Activated T-cell treated with anti-CD3 and anti-CD28 coated beads for 24 hours (primary cell): ENCODE measurements at regions not wholly inside any gene's neighbourhood (a gene's known extent, or its start where the extent isn't known, plus 50 kb on each side); places are given as distances from the start of the nearest gene placed in this dataset.

Source experiments
- DNase-seq: peaks from one replicate; pipeline ENCODE4 v3.0.0-alpha.2; 2020; ENCODE audit warnings: low read depth

DNA sequence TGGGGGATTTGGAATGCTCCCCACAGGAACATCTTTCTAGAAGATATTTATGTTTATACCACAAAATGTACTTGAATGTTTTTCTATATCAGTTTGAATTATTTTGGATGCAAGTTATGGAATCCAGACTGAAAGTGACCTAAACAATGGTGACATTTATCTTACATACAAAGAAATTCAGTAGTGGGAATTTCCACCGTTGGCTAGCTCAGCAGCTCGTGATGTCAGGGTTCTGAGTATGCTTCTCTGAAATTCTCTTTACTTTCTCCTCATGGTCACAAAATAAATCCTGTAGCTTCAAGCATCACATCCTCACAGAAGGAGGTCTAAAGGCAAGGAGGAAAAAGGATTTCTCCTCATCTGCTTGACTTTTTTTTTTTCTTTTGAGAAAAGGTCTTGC, 105.3 kb downstream of the AKAIN1 start:
- no peak for DNase-seq

DNA sequence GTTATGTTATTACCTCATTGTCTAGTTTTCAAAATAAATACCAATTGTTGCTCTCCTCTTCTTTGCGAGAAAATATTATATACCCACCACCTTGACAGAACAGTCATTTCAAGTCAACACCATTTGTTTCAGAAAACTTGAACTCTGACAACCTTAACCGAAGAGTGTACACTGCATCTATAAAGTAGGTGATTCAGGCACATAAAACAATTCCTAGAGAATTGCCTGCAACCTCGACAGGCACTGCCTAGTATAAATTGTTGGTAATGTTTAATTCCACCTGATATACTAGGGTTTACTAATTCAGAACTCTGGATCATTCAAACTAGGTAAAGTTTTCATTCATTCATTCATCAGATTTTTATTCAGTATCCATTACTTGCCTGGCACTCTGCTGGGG, 121.8 kb downstream of the AKAIN1 start:
- no peak for DNase-seq

DNA sequence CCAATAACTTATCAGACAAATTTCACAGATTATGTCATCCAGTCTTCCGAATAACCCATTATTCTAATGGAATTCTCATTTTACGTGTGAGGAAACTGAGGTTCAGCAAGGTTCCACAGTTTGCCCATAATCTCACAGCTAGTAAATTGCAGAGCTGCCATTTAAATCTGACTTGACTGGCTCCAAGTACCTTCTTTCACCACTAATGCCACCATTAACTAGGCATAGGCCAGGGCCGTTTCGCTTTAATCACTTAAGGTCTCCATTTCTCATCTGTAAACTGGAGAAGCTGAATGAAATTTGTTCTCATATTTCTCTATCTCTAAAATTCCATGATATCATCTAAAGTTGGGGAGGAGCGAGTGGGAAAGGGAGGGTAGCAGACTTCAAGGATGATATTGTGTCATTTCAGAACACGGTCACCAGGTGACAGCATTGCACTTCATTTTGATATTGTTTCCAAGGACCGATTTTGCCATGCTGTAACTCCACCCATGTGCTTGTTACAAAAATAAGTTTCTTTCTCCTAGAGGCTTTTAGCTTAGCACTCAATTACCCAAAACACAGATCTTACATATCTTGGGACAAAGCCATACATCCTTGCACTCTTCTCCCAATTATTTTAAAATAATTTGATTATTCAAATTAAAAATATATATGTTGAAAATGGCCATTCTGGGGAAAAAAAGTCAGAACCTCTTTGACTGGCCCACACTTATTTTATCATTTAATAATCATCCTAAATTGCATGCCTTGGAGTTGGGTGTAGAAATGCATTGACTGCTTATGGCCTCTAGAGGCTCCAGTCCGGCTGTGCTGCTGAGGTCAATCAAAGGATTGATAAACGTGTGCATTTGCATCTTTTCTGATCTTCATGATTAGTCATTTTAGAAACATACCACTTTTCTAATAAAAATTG, 123.8 kb downstream of the AKAIN1 start:
- peak; percentile 3 for DNase-seq

DNA sequence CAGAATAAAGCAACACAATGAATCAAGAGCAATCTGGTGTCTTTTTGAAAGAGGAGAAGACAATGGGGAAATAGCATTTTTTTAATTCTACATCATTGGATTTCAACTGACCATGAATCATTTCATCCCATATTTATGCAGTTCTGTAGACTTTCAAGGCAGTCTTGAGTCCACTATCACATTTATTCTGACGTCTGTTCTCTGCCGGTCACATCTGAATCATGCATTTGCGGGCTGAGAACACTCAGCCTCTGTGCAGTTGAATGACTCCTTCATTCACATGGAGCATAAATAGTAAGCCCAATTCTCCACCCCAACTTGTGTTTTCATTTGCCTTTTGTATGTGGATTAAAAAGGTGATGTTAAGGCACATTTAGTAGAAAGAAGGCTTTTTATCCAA, 128.2 kb downstream of the AKAIN1 start:
- no peak for DNase-seq

DNA sequence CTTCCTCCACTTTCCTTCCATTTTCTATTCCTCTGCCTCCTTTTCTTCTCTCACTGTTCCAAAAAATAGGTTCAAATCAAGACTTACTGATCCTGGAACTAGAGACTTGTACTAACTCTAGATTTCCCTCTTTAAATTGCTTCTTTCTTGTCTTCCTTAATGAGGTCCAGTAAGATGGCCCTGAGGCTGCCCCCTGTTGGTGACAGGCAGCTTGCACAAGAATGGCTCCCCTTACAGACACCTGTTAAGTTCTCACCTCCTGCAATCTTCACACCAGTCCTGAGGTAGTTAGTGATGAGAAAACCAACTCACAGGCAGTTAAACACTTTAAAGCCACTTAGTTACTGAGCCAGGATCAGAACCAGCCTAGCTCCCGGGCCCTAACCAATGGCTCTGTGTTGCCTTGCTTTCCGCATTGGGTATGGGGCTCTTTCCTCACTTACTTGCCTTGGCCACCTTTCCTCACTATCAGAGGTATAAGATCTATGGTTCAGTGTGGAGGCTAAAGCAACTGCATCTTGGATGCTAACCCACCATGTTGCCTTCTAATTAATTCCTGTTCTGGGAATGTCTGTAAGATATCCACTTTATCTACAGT, 130.6 kb downstream of the AKAIN1 start:
- peak; percentile 9 for DNase-seq

DNA sequence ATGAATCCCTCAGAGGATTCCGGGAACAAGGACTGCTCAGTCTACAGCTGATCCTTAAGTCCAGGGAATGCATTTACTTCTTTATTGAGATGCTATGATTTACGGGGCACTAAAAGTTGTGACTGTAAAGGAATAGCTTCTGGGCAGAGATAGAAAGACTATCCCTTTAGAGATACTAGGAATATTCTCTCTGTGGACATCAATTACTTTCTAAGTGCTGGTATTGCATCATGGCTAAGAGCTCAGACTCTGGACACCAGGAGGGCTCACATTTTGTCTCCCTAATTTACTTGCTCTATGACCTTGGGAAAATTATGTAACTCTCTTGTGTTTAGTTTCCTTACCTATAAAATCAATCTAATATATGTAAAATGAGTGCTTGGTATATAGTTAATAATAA, 131.4 kb downstream of the AKAIN1 start:
- no peak for DNase-seq

DNA sequence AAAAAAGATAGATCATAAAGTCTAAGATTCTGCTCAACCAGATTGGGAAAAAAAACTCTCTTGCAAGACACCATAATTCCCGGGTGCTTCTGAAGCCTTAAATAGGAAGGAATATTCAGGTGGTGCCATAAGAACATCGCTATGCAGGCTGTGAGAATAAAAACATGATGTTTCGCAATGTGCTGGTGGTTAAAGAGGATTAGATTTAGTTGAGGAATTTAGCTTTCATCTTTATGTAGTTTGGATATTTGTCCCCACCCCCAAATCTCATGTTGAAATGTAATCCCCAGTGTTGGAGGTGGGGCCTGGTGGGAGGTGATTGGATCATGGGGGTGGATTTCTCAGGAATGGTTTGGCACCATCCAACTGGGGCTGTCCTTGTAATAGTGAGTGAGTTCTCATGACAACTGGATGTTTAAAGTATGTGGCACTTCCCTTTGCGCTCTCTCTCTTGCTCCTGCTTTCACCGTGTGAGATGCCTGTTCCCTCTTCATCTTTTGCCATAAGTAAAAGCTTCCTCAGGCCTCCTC, 132.2 kb downstream of the AKAIN1 start:
- no peak for DNase-seq

DNA sequence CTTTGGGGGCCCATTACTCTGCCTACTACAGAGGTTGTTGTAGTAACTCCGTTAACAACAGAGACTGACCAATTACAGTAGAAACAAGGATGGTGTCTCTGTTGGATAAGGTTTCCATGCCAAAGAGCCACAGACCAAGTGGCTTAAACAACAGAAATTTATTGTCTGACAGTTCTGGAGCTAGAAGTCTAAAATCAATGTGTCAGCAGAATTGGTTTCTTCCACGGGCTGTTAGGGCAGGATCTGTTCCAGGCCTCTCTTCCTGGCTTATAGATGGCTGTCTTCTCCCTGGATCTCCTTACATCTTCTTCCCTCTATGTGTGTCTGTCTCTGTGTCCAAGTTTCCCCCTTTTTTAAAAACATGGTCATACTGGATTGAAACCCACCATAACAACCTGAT, 135.3 kb downstream of the AKAIN1 start:
- no peak for DNase-seq

DNA sequence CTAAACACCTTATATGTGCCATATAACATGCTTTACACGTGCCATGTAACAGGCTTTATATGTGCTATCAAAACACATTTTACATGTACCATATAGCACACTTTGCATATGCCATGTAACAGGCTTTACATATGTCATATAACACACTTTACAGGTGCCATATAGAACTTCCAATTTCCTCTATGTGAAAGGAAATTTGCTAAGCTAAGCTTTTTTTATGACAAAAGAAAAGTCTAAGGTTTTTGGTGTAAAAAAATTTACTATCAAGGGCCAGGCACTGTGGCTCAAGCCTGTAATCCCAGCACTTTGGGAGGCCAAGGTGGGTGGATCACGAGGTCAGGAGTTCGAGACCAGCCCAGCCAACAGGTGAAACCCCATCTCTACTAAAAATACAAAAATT, 136.5 kb downstream of the AKAIN1 start:
- no peak for DNase-seq

DNA sequence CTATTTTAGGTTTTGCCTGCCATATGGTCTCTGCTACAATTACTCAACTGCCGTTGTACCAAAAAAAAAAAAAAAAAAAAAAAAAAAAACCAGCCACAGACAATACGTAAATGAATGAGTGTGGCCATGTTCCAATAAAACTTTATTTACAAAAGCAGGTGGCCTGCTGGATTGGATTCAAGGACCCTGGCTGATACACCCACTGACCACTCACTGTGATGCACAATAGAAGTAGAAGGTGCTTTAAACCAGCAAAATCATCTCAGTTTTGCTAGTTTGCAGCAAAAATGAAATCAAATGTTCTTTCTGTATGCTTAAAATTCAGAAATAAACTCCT, 137.4 kb downstream of the AKAIN1 start:
- no peak for DNase-seq

DNA sequence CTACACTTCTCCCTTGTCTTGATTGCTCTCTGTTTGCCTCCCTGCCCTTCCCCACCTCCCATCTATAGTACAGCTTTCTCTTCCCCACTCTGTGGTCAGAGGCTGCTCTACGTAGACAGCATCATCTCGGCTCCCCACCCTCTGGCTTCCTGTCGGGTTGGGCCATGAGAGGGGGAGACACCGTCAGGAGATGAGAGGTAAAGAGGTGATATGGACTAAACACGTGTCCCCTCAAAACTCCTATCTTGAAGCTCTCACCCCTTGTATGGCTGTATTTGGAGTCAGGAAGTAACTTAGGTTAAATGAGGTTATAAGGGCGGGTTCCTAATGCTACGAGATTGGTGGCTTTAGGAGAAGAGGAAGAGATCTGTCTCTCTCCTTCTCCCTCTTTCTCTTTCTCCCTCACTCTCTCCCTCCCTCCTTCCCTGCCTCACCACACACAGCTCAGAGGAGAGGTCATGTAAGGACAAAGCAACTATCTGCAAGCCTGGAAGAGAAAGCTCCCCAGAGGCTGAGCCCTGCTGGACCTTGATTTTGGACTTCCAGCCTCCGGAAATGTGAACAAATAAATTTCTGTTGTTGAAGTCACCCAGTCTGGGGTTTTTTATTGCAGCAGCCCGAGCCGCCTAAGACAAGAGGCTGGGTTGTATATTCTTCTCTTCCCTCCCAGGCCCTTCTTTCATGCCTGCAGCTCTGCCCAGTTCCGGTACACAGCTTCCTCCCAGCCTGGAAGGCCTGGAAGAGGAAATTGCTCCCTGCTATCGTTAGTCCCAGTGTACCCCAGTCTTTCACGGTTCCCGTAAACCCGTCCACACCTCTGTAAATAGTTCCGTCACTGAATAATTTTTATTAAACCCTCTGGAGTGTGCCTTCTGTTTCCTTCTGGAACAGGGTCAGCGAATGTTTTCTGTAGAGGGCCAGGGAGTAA, 138.0 kb downstream of the AKAIN1 start:
- peak; percentile 4 for DNase-seq

DNA sequence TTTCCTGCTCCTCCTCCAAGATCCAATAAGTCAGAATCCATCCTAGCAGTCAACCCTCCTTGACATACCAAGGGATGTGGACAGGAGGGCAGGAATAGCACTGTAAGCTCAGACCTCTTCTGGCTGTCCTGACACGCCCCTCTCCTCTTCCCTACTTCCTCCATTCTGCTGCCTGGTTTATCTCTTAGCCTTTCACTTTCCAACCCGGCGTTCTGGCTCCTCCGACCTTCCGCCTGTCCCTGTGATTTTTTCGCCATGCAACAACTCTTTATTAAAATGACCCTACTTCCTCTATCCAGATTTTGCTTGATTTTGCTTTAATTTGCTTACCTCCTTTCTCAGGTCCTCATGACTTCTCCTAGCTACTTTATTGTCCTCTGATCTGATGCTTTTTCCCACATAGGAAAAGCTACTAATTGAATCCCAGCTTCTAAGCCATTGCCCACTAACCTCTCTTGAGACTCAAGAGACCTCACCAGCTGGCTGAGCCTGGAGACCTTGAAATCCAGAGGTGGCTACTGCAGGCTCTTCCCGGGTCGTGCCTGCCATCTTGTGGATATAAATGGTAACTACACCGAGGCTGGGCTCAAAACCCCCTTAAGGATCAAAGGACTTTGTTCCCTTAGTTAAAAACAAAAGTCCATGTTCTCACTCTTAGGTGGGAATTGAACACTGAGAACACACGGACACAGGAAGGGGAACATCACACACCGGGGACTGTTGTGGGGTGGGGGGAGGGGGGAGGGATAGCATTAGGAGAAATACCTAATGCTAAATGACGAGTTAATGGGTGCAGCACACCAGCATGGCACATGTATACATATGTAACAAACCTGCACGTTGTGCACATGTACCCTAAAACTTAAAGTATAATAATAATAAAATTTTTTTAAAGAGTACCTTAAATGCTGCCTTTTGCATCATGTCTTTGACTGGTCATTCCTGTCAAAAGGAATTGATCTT, 139.4 kb downstream of the AKAIN1 start:
- peak; percentile 38 for DNase-seq

DNA sequence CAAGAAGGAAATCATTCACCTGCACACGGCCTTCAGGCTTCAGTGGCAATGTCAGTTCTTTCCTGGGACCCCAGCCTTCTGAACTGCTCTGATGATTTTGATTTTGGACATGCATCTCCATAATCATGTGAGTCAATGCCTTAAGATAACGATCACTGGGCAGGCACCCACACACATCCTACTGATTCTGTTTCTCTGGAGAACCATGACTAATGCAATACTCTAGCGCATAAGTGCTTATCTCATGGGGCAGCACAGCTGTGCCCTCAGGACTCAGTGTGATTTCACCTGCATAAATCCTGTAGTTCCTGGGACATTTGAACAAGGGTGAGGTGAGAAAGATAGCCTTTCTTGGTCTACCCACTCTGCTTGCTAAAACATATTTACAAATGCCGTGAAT, 144.6 kb downstream of the AKAIN1 start:
- DNase-seq = no peak

DNA sequence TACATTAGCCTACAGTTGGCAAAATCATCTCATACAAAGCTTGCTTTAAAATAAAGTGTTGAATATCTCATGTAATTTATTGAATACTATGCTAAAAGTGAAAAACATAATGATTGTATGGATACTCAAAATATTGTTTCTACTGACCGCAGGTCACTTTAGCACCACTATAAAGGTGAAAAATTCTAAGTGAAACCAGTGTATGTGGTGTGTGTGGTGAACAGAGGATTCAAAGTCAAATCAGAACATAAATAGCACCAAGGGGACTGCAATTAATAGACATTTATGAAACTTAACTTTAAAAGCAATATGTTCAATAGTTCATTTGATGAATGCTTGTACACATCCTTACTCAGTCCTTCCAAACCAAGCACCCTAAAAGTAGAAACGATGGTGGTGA, 145.8 kb downstream of the AKAIN1 start:
- no peak for DNase-seq

DNA sequence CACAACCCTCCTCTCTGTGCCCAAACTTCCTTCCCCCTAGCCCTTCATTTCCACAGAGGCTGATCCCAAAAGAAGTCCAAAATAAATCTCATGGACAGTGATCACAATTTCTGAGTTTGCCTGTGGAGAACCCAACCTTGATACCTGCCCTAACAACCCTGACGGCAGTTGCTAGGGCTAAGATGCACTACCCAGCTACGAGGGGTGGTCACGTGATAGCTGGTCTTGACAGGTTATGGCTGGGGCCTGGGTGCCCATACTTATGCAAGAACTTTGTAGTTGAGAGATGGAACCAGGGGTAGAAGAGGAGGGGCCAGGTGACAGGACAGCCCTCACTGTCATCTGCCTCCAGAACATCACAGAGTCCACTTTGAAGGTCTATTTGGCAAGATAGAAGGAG, 147.9 kb downstream of the AKAIN1 start:
- DNase-seq = no peak

DNA sequence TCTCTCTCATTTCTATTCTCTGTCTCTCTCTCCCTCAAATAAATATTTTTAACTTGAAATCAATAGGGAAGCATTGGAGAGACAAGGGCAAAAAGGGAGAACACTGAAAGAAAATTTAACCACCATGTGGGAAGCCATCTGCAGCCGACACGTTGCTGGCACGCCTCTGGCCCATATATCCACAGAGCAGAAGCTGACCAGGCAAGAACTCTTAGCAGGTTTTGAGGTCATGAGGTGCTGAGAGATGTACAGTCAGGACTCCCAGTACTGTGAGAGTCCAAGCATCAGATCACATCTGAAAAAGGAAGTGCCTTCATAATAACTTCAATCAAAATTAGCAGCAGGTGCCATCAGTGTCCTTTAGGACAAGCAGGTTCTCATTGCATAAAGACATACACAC, 156.6 kb downstream of the AKAIN1 start:
- DNase-seq = no peak

DNA sequence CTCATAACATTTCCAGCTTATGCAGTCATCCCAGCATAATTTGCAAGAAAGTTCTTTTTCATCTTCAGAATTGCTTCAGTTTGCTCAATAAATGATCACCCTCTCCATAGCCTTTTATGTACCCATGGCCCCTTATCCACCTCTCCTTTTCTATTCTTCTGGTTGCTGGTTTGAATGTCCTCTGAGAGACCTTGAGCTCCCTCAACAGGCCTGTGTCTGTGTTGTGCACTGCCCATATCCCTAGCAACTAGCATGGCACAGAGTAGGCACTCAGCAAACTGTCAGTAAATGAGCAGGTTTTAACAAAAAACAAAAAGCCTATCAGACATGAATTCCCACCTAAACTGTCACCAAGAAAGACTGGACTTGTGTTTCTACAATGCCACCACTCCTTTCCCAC, 160.5 kb downstream of the AKAIN1 start:
- no peak for DNase-seq

DNA sequence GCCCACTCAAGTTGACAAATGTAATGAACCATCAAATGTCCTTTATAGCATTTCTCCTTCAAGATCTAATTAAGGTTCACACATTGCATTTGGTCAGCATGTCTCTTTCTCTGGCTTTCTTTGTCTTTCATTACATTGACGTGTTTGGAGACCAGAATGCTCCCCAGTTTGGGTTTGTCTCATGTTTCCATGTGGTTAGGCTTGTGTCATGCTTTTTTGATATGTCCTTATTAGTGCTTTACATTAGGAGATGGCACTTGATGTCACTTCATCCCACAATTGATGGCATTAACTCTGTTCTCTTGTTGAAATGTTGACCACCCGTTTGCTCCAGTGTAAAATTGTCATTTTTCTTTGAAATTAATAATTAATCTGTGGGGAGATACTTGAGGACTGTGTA, 165.8 kb downstream of the AKAIN1 start:
- DNase-seq = no peak

DNA sequence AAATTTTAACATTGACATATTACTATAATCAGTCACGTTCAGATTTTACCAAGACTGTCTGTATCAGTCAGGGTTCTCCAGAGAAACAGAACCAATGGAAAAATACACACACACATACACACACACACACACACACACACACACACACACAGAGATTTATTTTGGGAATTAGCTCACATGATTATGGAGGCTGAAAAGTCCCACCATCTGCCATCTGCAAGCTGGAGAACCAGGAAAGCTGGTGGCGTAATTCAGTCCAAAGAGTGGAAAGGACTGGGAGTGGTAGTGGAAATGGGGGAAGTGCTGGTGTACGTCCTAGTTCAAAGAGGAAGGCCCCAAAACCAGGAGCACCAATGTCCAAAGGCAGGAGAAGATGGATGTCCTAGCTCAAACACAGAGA, 166.4 kb downstream of the AKAIN1 start:
- no peak for DNase-seq

DNA sequence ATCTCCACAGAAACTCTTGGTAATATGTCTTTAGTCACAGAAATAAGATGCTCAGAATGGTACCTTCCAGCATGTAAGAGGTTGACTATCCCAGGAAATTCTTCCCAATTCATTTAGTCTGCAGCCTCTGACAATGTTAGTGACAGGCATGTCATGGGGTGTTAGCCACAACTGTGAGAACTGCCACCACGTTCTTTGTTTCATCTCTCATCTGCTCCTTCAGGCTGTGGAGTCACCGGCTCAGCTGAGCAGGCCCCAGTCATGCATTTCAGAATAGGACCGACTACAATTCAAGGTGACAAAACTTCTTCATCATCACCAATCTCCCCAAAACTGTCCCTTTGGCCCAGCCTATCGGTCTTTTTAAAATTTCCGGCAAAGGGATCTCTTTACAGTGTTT, 167.5 kb downstream of the AKAIN1 start:
- DNase-seq = no peak

DNA sequence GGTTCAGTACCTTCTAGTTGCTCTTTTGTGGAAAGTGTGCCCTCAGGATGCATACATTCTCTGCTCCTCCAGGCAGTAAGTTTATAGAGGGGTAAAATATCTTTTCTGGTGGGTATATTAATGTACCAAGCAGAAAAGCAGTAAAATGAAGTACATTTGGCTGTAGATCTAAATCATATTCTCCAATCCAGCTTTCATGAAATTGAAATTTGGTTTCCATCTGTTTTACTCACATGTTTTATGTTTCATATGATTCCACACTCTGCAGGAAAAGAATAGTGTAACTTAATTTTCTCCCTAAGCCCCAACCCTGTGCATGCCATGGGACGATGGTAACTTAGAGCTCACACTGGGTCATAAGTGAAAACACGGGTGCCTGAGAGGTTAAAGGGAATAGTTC, 172.3 kb downstream of the AKAIN1 start:
- no peak for DNase-seq
